Uterus (tissue), 3 donors: ENCODE measurements at regions not wholly inside any gene's neighbourhood (a gene's known extent, or its start where the extent isn't known, plus 50 kb on each side); places are given as distances from the start of the nearest gene placed in this dataset.

Experiments used
- DNase-seq, 2 donors: peaks; one replicate each; pipeline ENCODE4 v3.0.0-alpha.2; 2019 to 2020
- H3K27ac ChIP-seq, 2 donors: fragments of 200-600 bp; sonication (generic); 1 replicate in 1 of 2; 2 replicates in 1 of 2; pipeline ENCODE4 v1.5.1; 2016 to 2018
- H3K27me3 ChIP-seq, 2 donors: fragments of 200-600 bp; sonication (generic); one replicate each; pipeline ENCODE4 v1.5.1; 2018 to 2019; ENCODE audit warnings: control low read depth in 1 of 2
- H3K36me3 ChIP-seq, 2 donors: fragments of 200-600 bp; sonication (generic); one replicate each; pipeline ENCODE4 v1.5.1; 2019; ENCODE audit warnings: control low read depth in 1 of 2
- H3K4me1 ChIP-seq, 2 donors: fragments of 200-600 bp; sonication (generic); one replicate each; pipeline ENCODE4 v1.5.1; 2018 to 2019; ENCODE audit warnings: control low read depth in 1 of 2
- H3K4me3 ChIP-seq, 2 donors: fragments of 200-600 bp; sonication (generic); 1 replicate in 1 of 2; 2 replicates in 1 of 2; pipeline ENCODE4 v1.5.1; 2018 to 2019; ENCODE audit warnings: mild to moderate bottlenecking in 1 of 2
- H3K9me3 ChIP-seq, 2 donors: fragments of 200-600 bp; sonication (generic); one replicate each; pipeline ENCODE4 v1.5.1; 2019; ENCODE audit warnings: control low read depth in 1 of 2
- POLR2A ChIP-seq, 2 donors: fragments of 450-650 bp; IDR thresholded peaks; one replicate each; pipeline ENCODE4 v1.6.1; 2016; ENCODE audit warnings: antibody characterized with exemption in 2 of 2, mild to moderate bottlenecking in 1 of 2, moderate library complexity in 1 of 2
- intact Hi-C: fragments of 100-400 bp; cut with DNase I; formaldehyde crosslinking; loops from one replicate; pipeline ENCODE4 v1.15.1; 2023; ENCODE audit warnings: low total_unique reads
- TF ChIP-seq, protein P1 (sequence below), 4 experiments: fragments of 200-600 bp in 2 of 4; fragments of 450-650 bp in 2 of 4; sonication (generic) in 2 of 4; IDR thresholded peaks; one replicate each; pipeline ENCODE4 v1.5.1; 2016 to 2019; ENCODE audit warnings: antibody characterized with exemption in 4 of 4, mild to moderate bottlenecking in 2 of 4, moderate library complexity in 1 of 4
- donor health status: DM: yes; HTN: yes; CAD: no.

DNA sequence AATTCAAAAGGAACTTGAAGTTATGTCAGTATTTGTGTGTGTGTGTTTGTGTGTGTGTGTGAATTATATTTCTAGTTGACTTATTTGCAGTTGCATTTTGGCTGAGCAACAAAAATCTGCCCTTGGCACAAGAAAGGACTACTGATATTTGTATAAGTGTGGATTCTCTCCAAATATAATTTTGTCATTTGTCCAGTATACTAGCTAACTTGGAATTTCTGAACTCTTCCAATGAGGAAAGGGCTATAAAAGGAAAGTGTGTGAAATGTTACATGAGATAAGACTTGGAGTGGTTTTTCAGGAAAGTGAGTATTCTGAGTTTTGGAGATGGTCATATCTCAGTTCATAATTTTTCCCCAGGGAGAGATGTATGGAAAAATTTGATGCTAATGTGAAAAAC, 1384.1 kb upstream of the B3GALT2 start:
- no peak overlapping the region for H3K27ac ChIP-seq
- no peak overlapping the region for H3K4me3 ChIP-seq
- H3K4me1 ChIP-seq = no peaks in the 10 kb centered on the region
- no peaks in the 10 kb centered on the region for H3K9me3 ChIP-seq
- H3K27me3 ChIP-seq = no peaks in the 10 kb centered on the region
- TF ChIP-seq, protein P1, sequence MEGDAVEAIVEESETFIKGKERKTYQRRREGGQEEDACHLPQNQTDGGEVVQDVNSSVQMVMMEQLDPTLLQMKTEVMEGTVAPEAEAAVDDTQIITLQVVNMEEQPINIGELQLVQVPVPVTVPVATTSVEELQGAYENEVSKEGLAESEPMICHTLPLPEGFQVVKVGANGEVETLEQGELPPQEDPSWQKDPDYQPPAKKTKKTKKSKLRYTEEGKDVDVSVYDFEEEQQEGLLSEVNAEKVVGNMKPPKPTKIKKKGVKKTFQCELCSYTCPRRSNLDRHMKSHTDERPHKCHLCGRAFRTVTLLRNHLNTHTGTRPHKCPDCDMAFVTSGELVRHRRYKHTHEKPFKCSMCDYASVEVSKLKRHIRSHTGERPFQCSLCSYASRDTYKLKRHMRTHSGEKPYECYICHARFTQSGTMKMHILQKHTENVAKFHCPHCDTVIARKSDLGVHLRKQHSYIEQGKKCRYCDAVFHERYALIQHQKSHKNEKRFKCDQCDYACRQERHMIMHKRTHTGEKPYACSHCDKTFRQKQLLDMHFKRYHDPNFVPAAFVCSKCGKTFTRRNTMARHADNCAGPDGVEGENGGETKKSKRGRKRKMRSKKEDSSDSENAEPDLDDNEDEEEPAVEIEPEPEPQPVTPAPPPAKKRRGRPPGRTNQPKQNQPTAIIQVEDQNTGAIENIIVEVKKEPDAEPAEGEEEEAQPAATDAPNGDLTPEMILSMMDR (IDR thresholded peaks at IDR 0.05) = no peak
- no peak for TF ChIP-seq POLR2A (IDR thresholded peaks at IDR 0.05)
- intact Hi-C loops = no loop called here
- no peaks in the 10 kb centered on the region for H3K36me3 ChIP-seq
- DNase-seq = no peak

DNA sequence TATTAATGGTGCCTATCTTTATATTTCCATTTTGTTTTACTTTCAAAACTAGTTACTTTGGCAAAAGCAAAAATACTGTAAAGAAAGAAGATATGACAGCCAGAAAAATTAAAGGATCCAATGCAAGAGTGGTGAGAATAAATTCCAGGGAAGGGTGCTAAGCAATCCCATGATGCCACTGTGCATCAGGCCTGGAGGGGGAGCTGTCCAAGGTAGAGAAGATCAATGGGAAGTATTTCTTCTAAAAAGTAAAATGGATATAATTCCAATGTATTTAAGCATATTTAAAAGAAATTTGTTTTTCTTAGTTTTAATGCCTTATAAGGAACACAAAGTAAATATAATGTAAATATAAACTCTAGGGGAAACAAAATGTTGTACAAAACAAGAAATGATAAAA, 1382.2 kb upstream of the B3GALT2 start:
- TF ChIP-seq, protein P1 (IDR thresholded peaks at IDR 0.05) = no peak
- TF ChIP-seq POLR2A (IDR thresholded peaks at IDR 0.05) = no peak
- no peak for DNase-seq
- no peaks in the 10 kb centered on the region for H3K36me3 ChIP-seq
- no peaks in the 10 kb centered on the region for H3K9me3 ChIP-seq
- no peak overlapping the region for H3K4me3 ChIP-seq
- intact Hi-C loops = no loop called here
- H3K4me1 ChIP-seq = no peaks in the 10 kb centered on the region
- H3K27me3 ChIP-seq = no peaks in the 10 kb centered on the region
- no peak overlapping the region for H3K27ac ChIP-seq

DNA sequence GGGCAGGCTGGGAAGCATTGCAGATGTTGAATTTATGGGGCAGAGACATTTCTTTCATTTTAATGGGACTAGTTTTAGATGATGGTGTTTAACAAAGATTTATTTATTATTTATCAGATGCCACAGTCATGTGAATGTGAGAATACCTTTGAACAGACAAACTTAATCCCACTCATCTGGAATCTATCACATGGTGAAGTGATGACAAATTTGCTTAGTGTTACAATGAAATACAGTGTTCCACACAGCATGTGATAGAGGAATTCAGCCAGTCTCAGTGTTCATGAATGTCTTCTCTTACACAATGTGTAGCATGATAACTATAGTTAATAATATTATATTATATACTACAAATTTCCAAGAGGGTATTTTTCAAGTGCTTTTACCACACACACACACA, 1361.7 kb upstream of the B3GALT2 start:
- Histone ChIP-seq H3K9me3 (no peaks in the 10 kb centered on the region), H3K4me3 (no peak overlapping the region), H3K4me1 (no peaks in the 10 kb centered on the region), H3K27ac (no peak overlapping the region), H3K27me3 (no peaks in the 10 kb centered on the region), H3K36me3 (no peaks in the 10 kb centered on the region)
- intact Hi-C loops = no loop called here
- TF ChIP-seq POLR2A (IDR thresholded peaks at IDR 0.05) = no peak
- TF ChIP-seq, protein P1 (IDR thresholded peaks at IDR 0.05) = no peak
- DNase-seq = no peak

DNA sequence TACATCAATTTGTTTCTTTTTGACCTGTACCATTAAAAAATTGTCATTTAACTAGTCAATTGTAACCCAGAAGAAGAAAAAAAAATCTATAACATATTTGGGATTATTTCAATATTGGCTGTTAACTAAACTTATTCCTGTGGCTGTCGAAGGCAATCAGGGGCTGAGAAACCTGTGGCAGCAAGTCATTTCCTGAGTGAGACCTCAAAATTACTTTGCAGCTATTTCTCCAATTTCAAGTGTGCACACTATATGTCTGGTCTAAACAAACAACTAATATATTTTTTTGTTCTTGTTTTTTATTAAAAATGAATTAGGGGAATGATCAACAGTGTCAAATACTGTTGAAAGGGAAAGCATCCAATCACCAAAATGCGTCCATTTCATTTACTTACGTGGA, 1357.6 kb upstream of the B3GALT2 start:
- Histone ChIP-seq H3K9me3 (no peaks in the 10 kb centered on the region), H3K27me3 (no peaks in the 10 kb centered on the region), H3K4me3 (no peak overlapping the region), H3K27ac (no peak overlapping the region), H3K4me1 (no peaks in the 10 kb centered on the region), H3K36me3 (no peaks in the 10 kb centered on the region)
- TF ChIP-seq, protein P1 (IDR thresholded peaks at IDR 0.05) = no peak
- TF ChIP-seq POLR2A (IDR thresholded peaks at IDR 0.05) = no peak
- intact Hi-C loops = no loop called here
- no peak for DNase-seq

DNA sequence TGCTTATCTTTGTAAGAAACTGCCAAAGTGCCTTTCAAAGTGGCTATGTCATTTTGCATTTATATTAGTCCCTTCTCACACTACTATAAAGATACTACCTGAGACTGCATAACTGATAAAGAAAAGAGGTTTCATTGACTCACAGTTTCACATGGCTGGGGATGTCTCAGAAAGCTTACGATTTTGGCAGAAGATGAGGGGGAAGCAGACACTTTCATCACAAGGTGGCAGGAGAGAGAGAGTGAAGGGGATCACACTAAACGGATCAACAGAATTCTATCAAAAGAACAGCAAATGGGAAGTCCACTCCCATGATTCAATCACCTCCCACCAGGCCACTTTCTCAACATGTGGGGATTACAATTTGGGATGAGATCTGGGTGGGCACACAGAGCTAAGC, 1352.0 kb upstream of the B3GALT2 start:
- H3K4me3 ChIP-seq = no peak overlapping the region
- no peaks in the 10 kb centered on the region for H3K9me3 ChIP-seq
- TF ChIP-seq POLR2A (IDR thresholded peaks at IDR 0.05) = no peak
- TF ChIP-seq, protein P1 (IDR thresholded peaks at IDR 0.05) = no peak
- H3K27me3 ChIP-seq = no peaks in the 10 kb centered on the region
- no peaks in the 10 kb centered on the region for H3K4me1 ChIP-seq
- H3K36me3 ChIP-seq = no peaks in the 10 kb centered on the region
- no peak overlapping the region for H3K27ac ChIP-seq
- no peak for DNase-seq
- intact Hi-C loops = no loop called here
